Naive thymus-derived CD8-positive, alpha-beta T cell (primary cell): ENCODE measurements at regions not wholly inside any gene's neighbourhood (a gene's known extent, or its start where the extent isn't known, plus 50 kb on each side); places are given as distances from the start of the nearest gene placed in this dataset.
"Not testable (repeated sequence)": the region's sequence is repeated elsewhere in the genome, so short reads cannot be mapped to it uniquely, and the experiment has no call there.

Experiments used
- ATAC-seq, 2 donors: fragments of 150-1000 bp; cut with Tn5 transposase in 1 of 2; sonication (Bioruptor Pico), chemical (Tn5 transposase) in 1 of 2; 1 replicate in 1 of 2; 2 replicates in 1 of 2; pipeline ENCODE4 v1.10.0; 2021; ENCODE audit warnings: mild to moderate bottlenecking in 2 of 2, moderate library complexity in 2 of 2
- POLR2A ChIA-PET: fragments of 350-600 bp; sonication (Branson Sonifier 250); formaldehyde crosslinking; loops from one replicate; lab custom pipeline; 2021; ENCODE audit warnings: antibody characterized with exemption; lab: Charles Lee
- DNase-seq, 10 donors: peaks; one replicate each; pipeline versions ENCODE4 v3.0.0 to v3.0.0-alpha.2; 2020 to 2022
- H3K27ac Mint-ChIP-seq, 10 donors: one replicate each; pipeline ENCODE4 v1.8.0; 2020 to 2022; ENCODE audit warnings: mild to moderate bottlenecking in 10 of 10, mixed read lengths in 10 of 10, moderate library complexity in 4 of 10, inconsistent platforms in 1 of 10
- H3K27me3 Mint-ChIP-seq, 5 donors: one replicate each; pipeline ENCODE4 v1.8.0; 2021 to 2022; ENCODE audit warnings: mixed read lengths in 5 of 5
- H3K36me3 Mint-ChIP-seq, 3 donors: one replicate each; pipeline ENCODE4 v1.8.0; 2020 to 2022; ENCODE audit warnings: mixed read lengths in 3 of 3, mild to moderate bottlenecking in 2 of 3, inconsistent platforms in 1 of 3
- H3K4me1 Mint-ChIP-seq, 4 donors: one replicate each; pipeline ENCODE4 v1.8.0; 2021 to 2022; ENCODE audit warnings: mixed read lengths in 4 of 4
- H3K4me3 Mint-ChIP-seq, 10 donors: one replicate each; pipeline ENCODE4 v1.8.0; 2020 to 2022; ENCODE audit warnings: mild to moderate bottlenecking in 10 of 10, mixed read lengths in 10 of 10, moderate library complexity in 6 of 10, inconsistent platforms in 1 of 10
- H3K9me3 Mint-ChIP-seq, 9 donors: one replicate each; pipeline ENCODE4 v1.8.0; 2020 to 2022; ENCODE audit warnings: mixed read lengths in 9 of 9, mild to moderate bottlenecking in 3 of 9, inconsistent platforms in 1 of 9, moderate library complexity in 1 of 9

- Mint-ChIP-seq H3K4me3 (no peak overlapping the region), H3K4me1 (no peaks in the 10 kb centered on the region), H3K36me3 (no peaks in the 10 kb centered on the region), H3K27me3 (peaks cover 0 to 3% (median 0%) of the 10 kb centered on the region in 5 donors), H3K9me3 (peaks cover 0 to 3% (median 0%) of the 10 kb centered on the region in 9 donors), H3K27ac (no peak overlapping the region)
- DNase-seq (no peak), ATAC-seq (no peak)
- POLR2A ChIA-PET, result no interaction called here
Measured at GRCh38 chr3:28613511-28614106, 265.0 kb upstream of the AZI2 start.

- H3K27me3 Mint-ChIP-seq, result peaks cover 0 to 3% (median 0%) of the 10 kb centered on the region in 5 donors
- H3K4me3 Mint-ChIP-seq, result no peak overlapping the region
- H3K9me3 Mint-ChIP-seq, result peaks cover 0 to 6% (median 0%) of the 10 kb centered on the region in 9 donors
- no peaks in the 10 kb centered on the region for H3K4me1 Mint-ChIP-seq
- H3K27ac Mint-ChIP-seq, result no peak overlapping the region
- DNase-seq (no peak), ATAC-seq (no peak)
- H3K36me3 Mint-ChIP-seq, result no peaks in the 10 kb centered on the region
- POLR2A ChIA-PET, result no interaction called here
Measured at GRCh38 chr3:28615071-28615470, 266.4 kb upstream of the AZI2 start.

GRCh38 chr3:28615971-28616370 is 267.3 kb upstream of the AZI2 start:
- DNase-seq (no peak), ATAC-seq (no peak)
- H3K4me1 Mint-ChIP-seq, result no peaks in the 10 kb centered on the region
- peaks cover 0 to 6% (median 2%) of the 10 kb centered on the region in 9 donors for H3K9me3 Mint-ChIP-seq
- H3K27ac Mint-ChIP-seq, result no peak overlapping the region
- no peaks in the 10 kb centered on the region for H3K36me3 Mint-ChIP-seq
- peaks cover 0 to 3% (median 0%) of the 10 kb centered on the region in 5 donors for H3K27me3 Mint-ChIP-seq
- POLR2A ChIA-PET, result no interaction called here
- H3K4me3 Mint-ChIP-seq, result no peak overlapping the region

GRCh38 chr3:28617821-28618220 is 269.2 kb upstream of the AZI2 start:
- Mint-ChIP-seq H3K36me3 (no peaks in the 10 kb centered on the region), H3K27me3 (peaks cover 0 to 9% (median 3%) of the 10 kb centered on the region in 5 donors), H3K4me3 (no peak overlapping the region), H3K4me1 (no peaks in the 10 kb centered on the region), H3K27ac (no peak overlapping the region), H3K9me3 (peaks cover 0 to 17% (median 6%) of the 10 kb centered on the region in 9 donors)
- DNase-seq (no peak), ATAC-seq (no peak)
- POLR2A ChIA-PET, result no interaction called here

GRCh38 chr3:28623106-28623505 is 274.5 kb upstream of the AZI2 start:
- no peak for ATAC-seq
- Mint-ChIP-seq H3K4me3 (no peak overlapping the region), H3K27ac (no peak overlapping the region), H3K36me3 (no peaks in the 10 kb centered on the region), H3K27me3 (peaks cover 0 to 9% (median 2%) of the 10 kb centered on the region in 5 donors), H3K4me1 (no peaks in the 10 kb centered on the region), H3K9me3 (peaks cover 0 to 17% (median 6%) of the 10 kb centered on the region in 9 donors)
- no peak for DNase-seq
- POLR2A ChIA-PET, result interaction anchor here (0.7 kb wide), 1 partner anchor 98 kb away, joined by 3 read pairs; no protein-coding TSS in a partner anchor

GRCh38 chr3:28624084-28624483 is 275.5 kb upstream of the AZI2 start:
- Mint-ChIP-seq H3K4me3 (no peak overlapping the region), H3K4me1 (no peaks in the 10 kb centered on the region), H3K36me3 (no peaks in the 10 kb centered on the region), H3K27me3 (peaks cover 0 to 9% (median 2%) of the 10 kb centered on the region in 5 donors), H3K9me3 (peaks cover 0 to 17% (median 6%) of the 10 kb centered on the region in 9 donors), H3K27ac (no peak overlapping the region)
- no peak for DNase-seq
- POLR2A ChIA-PET, result no interaction called here
- no peak for ATAC-seq

GRCh38 chr3:28627843-28628242 is 279.2 kb upstream of the AZI2 start:
- H3K27me3 Mint-ChIP-seq, H3K4me1 Mint-ChIP-seq, H3K36me3 Mint-ChIP-seq, H3K4me3 Mint-ChIP-seq, H3K9me3 Mint-ChIP-seq, H3K27ac Mint-ChIP-seq, DNase-seq, ATAC-seq, POLR2A ChIA-PET: not testable (repeated sequence)

- ATAC-seq (no peak), DNase-seq (no peak)
- Mint-ChIP-seq H3K9me3 (peaks cover 0 to 10% (median 0%) of the 10 kb centered on the region in 9 donors), H3K36me3 (no peaks in the 10 kb centered on the region), H3K4me1 (no peaks in the 10 kb centered on the region), H3K27me3 (peaks cover 0 to 5% (median 2%) of the 10 kb centered on the region in 5 donors), H3K27ac (no peak overlapping the region), H3K4me3 (no peak overlapping the region)
- POLR2A ChIA-PET, result no interaction called here
Measured at GRCh38 chr3:28634019-28634418, 285.4 kb upstream of the AZI2 start.

- no peak for ATAC-seq
- H3K4me1 Mint-ChIP-seq, result no peaks in the 10 kb centered on the region
- POLR2A ChIA-PET, result no interaction called here
- no peaks in the 10 kb centered on the region for H3K36me3 Mint-ChIP-seq
- H3K4me3 Mint-ChIP-seq, result no peak overlapping the region
- no peak for DNase-seq
- H3K27me3 Mint-ChIP-seq, result peaks cover 0 to 3% (median 0%) of the 10 kb centered on the region in 5 donors
- H3K9me3 Mint-ChIP-seq, result peaks cover 0 to 10% (median 0%) of the 10 kb centered on the region in 9 donors
- H3K27ac Mint-ChIP-seq, result no peak overlapping the region
Measured at GRCh38 chr3:28637742-28638141, 289.1 kb upstream of the AZI2 start.

- no peak overlapping the region for H3K4me3 Mint-ChIP-seq
- no peaks in the 10 kb centered on the region for H3K36me3 Mint-ChIP-seq
- no peak overlapping the region for H3K27ac Mint-ChIP-seq
- DNase-seq (no peak), ATAC-seq (no peak)
- H3K27me3 Mint-ChIP-seq, result peaks cover 0 to 12% (median 3%) of the 10 kb centered on the region in 5 donors
- POLR2A ChIA-PET, result no interaction called here
- peaks cover 0 to 2% (median 0%) of the 10 kb centered on the region in 9 donors for H3K9me3 Mint-ChIP-seq
- no peaks in the 10 kb centered on the region for H3K4me1 Mint-ChIP-seq
Measured at GRCh38 chr3:28645149-28645548, 296.5 kb upstream of the AZI2 start.

GRCh38 chr3:28646435-28646834 is 297.8 kb upstream of the AZI2 start:
- peaks cover 0 to 2% (median 0%) of the 10 kb centered on the region in 9 donors for H3K9me3 Mint-ChIP-seq

GRCh38 chr3:28649266-28649665 is 300.6 kb upstream of the AZI2 start:
- POLR2A ChIA-PET, result no interaction called here
- H3K27ac Mint-ChIP-seq, result no peak overlapping the region
- ATAC-seq (no peak), DNase-seq (no peak)
- H3K4me1 Mint-ChIP-seq, result no peaks in the 10 kb centered on the region
- H3K27me3 Mint-ChIP-seq, result peaks cover 0 to 12% (median 3%) of the 10 kb centered on the region in 5 donors
- H3K36me3 Mint-ChIP-seq, result no peaks in the 10 kb centered on the region
- no peak overlapping the region for H3K4me3 Mint-ChIP-seq
- H3K9me3 Mint-ChIP-seq, result peaks cover 0 to 2% (median 0%) of the 10 kb centered on the region in 9 donors

More at GRCh38 chr3:28646435-28646834, 297.8 kb upstream of the AZI2 start:
- ATAC-seq, result no peak
- Mint-ChIP-seq H3K36me3 (no peaks in the 10 kb centered on the region), H3K27me3 (peaks cover 0 to 11% (median 3%) of the 10 kb centered on the region in 5 donors), H3K4me1 (no peaks in the 10 kb centered on the region), H3K4me3 (no peak overlapping the region), H3K27ac (no peak overlapping the region)
- POLR2A ChIA-PET, result no interaction called here
- no peak for DNase-seq

GRCh38 chr3:28651159-28651558 is 302.5 kb upstream of the AZI2 start:
- H3K4me1 Mint-ChIP-seq, result no peaks in the 10 kb centered on the region
- POLR2A ChIA-PET, result no interaction called here
- H3K27me3 Mint-ChIP-seq, result peaks cover 0 to 17% (median 3%) of the 10 kb centered on the region in 5 donors
- H3K4me3 Mint-ChIP-seq, result no peak overlapping the region
- ATAC-seq, result no peak
- no peaks in the 10 kb centered on the region for H3K36me3 Mint-ChIP-seq
- peaks cover 0 to 2% (median 0%) of the 10 kb centered on the region in 9 donors for H3K9me3 Mint-ChIP-seq
- DNase-seq, result no peak
- no peak overlapping the region for H3K27ac Mint-ChIP-seq

GRCh38 chr3:28664123-28664522 is 315.5 kb upstream of the AZI2 start:
- Mint-ChIP-seq H3K4me1 (peaks cover 0 to 2% (median 0%) of the 10 kb centered on the region in 4 donors), H3K27ac (no peak overlapping the region), H3K36me3 (no peaks in the 10 kb centered on the region), H3K4me3 (no peak overlapping the region), H3K27me3 (peaks cover 0 to 11% (median 2%) of the 10 kb centered on the region in 5 donors), H3K9me3 (peaks cover 0 to under 1% (median 0%) of the 10 kb centered on the region in 9 donors)
- POLR2A ChIA-PET, result no interaction called here
- no peak for ATAC-seq
- DNase-seq, result no peak
